EH (cell line): ENCODE measurements at regions not wholly inside any gene's neighbourhood (a gene's known extent, or its start where the extent isn't known, plus 50 kb on each side); places are given as distances from the start of the nearest gene placed in this dataset.

ENCODE experiments used
- DNase-seq: peaks from one replicate; pipeline ENCODE4 v3.0.0-alpha.2; 2015; ENCODE audit warnings: low read depth

- DNase-seq, result no peak
These were observed 187.8 kb downstream of the MYLK4 start for GRCh38 chr6:2562721-2563451.

DNA sequence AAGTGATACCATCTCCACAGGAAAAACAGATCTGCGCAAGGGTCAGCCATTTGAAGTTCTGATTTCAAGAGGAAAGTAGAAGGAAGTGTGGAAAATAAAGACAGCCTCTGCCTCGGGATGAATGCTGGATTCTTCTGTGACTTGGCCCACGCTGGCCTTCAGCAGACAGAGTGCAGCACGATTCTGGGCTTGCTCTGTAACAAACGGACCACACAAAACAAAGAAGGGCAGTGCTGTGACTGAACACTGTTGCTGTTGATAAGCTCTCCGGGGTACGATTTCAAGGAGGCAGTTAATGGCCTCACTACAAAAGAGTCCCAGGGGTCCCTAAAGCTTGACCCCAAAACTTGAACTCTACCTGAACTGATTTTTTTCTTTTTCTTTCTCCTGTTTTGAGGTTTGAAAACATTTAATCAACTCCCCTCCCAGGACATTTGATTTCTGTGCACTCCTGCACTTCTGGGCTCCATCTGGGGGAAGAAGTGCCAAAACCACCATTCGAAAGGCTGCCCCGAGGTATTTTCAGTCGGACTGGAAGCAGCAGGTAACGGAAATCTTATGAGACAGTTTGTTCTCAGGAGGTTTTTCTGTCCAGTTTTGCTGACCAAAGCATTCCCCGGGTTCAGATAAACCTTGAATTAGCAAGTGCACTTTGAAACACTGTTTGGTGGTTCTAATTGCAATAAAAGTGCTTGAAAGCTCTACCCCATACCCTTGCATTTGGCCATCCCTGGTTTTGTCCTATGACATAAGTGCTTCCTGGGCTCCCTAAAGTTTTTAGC lies 189.6 kb downstream of the MYLK4 start:
- DNase-seq, result no peak

- no peak for DNase-seq
These were observed 190.4 kb downstream of the MYLK4 start for GRCh38 chr6:2560140-2560818.

DNA sequence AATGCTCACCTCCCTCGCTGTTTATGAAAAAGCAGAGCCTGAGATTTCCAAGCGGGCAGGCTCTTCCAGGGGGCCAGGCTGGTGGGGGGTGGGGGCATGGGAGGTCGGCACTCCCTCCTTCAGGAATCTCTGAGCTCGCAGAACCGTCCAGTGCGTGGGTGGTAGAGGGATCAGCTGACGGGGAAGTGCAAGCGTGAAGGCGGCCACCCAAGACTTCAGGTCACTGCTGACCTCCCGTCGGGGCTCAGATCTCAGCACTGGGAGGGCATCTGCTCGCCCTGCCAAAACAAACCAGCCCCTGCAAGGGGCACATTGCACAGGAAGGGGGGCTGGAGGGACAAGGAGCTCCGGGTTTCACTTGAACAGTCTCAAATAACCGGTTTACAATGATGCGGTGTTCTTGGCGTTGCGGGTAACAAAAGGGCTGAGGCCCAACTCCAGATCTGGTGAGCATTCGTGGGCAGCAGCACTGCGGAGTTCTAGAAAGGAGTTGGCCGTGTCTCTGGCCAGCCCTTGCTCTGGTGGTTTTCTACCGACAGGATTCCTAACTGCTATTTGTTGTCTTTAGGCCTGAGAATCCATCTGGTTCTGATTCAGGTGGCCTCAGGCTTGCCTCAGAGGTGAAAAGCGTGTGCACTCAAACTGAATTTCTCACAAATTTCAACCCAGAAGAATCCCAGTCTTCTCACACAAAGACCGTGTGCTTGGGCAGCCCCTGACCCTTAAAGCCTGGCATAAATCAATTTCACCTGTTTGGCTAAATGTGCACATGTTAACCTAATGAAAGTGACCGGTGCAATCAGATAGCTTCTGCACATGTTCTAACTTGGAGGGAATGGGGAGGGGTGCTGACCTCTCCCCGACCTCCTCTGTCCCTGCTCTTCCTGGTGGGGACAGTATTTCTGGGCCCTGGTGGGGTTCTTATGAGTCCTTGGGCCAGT lies 191.6 kb downstream of the MYLK4 start:
- DNase-seq, result no peak

DNA sequence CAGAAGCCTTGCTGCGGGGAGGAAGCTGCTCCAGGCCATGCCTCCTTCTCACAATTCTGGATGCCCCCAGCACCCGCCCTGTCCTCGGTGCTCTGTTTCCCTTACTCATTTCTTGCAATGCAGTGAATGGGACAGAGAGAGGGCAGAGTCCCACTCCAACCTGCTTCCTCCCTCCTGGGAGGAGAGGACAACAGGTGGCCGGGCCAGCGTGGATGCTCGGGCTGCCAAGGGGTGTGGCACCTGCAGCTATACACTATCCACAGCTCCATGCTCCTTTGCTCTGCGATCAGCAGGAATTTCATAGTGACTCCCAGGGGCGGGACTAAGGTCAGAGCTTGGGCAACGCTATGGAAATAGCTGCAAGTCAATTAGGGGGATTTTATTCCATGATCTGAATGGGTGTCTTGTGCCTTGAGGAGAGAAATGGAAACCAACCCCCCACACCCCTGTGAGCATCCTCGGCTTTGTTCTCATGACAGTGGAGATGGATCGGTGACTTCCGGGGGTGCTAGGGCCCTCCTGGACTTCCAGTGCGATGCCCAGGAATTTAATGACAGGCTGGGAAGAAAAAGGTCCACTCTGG lies 192.5 kb downstream of the MYLK4 start:
- no peak for DNase-seq

DNA sequence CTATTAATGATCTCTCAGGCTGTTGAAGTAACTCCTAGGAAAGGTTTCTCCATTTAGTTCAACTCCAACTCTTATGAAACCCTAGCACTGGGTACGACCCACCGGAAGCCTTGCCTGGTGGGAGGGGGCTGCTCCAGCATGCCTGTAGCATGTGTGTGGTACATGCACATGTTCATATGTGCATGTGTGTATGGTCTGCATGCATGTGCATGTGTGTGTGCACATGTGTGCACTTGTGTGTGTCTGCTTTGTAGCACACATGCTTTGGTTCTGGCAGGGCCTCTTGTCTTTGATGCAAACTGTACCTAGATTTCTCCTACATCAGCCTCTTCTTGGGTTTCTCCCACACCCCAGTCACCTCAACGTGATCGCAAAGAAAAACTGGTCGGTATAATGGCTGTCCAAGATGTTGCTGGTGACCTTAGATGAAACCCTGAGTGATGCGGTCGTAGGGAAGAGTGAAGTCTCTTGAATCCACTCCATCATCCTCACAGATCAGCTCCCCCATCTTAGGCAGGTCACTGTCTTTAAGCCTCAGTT lies 193.5 kb downstream of the MYLK4 start:
- DNase-seq, result no peak

DNA sequence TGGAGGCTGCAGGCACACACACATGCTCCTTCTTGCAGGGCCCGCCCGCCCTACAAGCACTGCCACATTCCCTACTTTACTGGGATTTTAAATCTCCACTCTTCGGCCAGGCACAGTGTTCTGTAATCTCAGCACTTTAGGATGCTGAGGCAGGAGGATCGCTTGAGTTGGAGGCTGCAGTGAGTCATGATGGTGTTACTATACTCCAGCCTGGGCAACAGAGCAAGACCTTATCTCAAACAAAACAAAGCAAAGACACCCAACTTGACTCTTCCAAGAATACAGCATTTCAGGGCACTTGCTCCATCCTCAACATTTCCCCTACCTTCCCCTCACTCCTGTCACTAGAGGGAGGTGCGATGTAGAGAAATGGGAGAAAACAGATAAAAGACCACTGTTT lies 194.0 kb downstream of the MYLK4 start:
- DNase-seq, result no peak

- DNase-seq, result no peak
These were observed 196.0 kb downstream of the MYLK4 start for GRCh38 chr6:2554651-2555260.

GRCh38 chr6:2552526-2553154 lies 198.1 kb downstream of the MYLK4 start:
- DNase-seq, result no peak

DNA sequence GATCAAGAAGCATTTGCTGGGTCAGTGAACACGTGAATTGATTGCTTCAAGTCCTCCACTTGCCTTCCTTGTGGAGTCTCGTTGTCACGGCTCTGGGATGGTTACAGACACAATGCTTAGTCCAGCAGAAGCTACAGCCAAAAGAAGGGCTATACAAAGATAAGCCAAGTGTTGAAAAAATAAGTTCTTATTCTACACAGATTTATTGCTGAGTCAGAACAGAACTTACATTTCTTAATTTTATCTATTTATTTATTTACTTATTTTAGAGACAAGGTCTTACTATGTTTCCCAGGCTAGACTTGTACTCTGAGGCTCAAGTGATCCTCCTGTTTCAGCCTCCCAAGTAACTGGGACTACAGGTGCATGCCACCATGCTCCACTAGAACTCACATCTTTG lies 199.0 kb downstream of the MYLK4 start:
- DNase-seq, result no peak

DNA sequence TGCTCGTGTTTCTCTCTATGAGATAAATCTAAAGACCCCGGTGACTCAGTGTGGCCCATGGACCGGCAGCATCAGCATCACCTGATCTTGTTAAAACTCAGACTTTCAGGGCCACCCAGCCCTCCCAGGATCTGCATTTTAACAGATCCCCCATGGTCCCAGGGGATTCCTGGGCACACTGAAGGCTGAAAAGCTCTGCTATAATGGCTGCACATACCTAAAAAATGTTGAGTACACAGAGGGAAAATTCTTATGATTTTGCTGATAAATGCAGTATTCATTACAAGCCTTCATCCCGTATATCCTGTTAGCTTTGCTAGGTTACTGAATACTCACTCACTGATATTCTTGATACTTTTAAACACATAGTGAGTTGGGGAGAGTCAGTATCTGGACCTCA lies 200.5 kb downstream of the MYLK4 start:
- DNase-seq, result no peak

DNA sequence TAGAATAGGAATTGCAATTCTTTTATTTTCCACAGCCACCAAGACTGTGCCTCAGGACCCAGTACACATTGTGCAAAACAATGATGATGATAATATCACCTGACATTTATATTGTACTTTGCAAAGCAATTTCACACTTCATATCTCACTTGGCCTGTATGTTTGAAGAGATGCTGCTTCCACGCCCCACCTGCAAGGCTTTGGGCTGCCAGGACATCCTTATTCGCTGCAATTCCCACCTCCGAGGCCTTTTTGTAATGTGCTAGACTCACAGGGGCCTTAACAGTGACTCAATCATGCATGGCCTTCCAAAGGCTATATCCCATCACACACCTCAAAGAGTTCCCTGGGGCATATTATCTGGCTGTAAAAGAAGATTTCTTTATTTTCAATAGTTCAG lies 200.9 kb downstream of the MYLK4 start:
- DNase-seq, result no peak

DNA sequence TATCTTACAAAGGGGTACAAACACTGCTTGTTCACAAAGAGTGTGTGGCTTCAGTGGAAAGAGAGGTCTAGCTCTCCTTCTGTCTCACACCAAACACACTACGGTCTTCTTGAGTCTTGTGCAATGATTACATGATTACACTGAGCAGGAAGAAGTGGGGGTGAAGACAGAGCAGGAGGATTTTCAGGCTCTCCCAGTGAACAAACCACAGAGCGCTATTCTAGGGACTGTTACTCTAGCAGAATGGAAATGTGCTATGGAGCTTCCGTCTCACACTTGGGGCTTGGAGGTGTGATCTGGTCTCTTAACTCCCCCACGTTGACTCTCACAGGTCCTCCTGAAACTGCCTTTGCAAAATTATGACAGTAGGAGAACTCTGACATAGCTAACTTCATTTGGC lies 203.4 kb downstream of the MYLK4 start:
- no peak for DNase-seq

DNA sequence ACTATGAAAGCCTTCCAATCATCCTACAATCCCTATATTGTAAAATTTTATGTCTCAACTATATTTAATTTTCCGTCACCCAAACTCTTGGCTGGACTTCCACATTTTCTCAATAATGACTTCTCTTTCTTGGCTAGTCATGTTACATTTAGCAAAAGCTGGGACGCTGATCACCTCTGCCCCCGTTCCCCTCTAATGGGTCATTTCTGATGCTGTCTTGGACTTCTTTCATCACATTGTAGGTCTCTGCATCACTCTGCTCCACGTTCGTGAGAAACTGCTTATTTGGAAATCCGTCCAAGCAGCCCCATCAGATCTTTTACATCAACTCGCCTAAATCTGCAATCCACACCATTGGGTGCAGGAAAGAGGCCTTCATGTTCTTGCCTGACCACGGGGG lies 203.8 kb downstream of the MYLK4 start:
- DNase-seq, result no peak

- DNase-seq, result no peak
These were observed 205.2 kb downstream of the MYLK4 start for GRCh38 chr6:2545383-2546038.

GRCh38 chr6:2543321-2543720 lies 207.4 kb downstream of the MYLK4 start:
- no peak for DNase-seq

DNA sequence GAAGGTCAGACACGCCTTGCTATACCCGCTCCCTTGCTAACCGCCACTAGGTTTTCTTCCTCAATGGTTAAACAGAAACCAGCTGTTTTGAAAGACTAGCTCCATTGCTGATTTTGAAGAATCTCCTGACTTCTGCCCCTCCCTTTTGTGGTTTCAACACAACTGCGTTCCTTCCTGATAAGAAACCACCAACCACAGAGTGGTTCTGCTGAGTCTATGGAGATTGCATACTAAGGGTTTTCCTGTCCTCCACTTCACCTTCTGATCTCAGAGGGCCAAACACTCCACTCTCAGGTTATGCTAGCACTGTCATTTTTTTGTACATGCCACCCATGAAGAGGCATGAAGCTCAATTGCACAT lies 207.9 kb downstream of the MYLK4 start:
- peak; percentile 32 for DNase-seq

DNA sequence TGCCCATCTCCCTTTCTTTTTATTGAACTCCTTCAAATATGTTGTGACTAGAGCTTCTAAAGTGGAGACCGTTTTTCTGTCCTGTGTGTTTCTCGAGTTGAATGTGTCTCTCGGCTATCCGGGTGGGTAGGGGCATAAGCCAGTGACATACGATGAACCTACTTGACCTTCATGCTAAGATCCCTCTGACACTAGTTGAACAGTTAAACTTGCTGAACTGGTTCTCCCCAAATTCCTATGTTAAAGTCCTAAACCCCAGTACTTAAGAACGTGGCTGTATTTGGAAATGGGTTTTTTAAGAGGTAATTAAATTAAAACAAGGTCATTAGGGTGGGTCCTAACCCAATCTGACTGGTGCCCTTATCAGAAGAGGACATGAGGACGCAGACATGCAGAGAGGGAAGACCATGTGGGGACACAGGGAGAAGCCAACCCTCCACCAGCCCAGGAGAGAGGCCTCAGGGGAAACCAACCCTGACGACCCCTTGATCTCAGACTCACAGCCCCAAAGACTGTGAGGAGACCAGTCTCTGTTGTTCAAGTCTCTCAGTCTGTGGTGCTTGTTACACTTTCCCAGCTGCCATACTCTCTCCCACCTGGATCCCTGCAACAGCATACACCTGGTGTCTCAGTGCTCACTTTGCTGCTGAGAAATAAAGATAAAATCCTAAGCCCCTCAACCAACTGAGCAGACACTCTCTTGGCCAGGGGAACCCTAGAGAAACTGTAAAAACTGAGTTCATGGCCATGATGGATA lies 208.4 kb downstream of the MYLK4 start:
- no peak for DNase-seq

DNA sequence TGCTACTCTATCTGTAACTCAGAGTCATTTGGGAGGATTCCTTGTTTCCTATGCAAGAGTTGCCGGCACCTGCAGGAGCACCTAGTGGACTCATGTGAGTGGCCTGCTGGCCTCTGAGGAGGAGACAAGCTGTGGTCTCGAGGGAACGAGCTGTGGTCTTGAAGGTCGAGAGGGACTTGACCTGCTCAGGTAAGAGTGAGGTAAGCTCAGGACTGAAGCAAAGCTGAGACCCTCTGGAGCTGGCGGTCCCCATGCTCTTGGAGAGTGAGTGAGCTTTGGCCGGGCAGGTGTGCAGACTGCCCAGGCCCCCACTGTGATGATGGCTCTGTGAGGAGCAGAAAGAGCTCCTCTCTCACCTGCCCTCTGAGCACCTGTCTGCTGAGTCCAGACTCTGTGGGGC lies 214.3 kb downstream of the MYLK4 start:
- no peak for DNase-seq
